Tibial nerve (tissue), 4 donors: ENCODE measurements at regions not wholly inside any gene's neighbourhood (a gene's known extent, or its start where the extent isn't known, plus 50 kb on each side); places are given as distances from the start of the nearest gene placed in this dataset.

Source experiments
- DNase-seq, 2 donors: peaks; one replicate each; pipeline ENCODE4 v3.0.0-alpha.2; 2019; ENCODE audit warnings: low spot score in 2 of 2
- H3K27ac ChIP-seq, 4 donors: fragments of 200-600 bp; sonication (generic) in 3 of 4; one replicate each; pipeline ENCODE4 v1.5.1; 2017 to 2019; ENCODE audit warnings: mild to moderate bottlenecking in 1 of 4
- H3K27me3 ChIP-seq, 2 donors: fragments of 200-600 bp; sonication (generic) in 1 of 2; one replicate each; pipeline versions ENCODE4 v1.5.1 to v1.6.0; 2017 to 2019
- H3K36me3 ChIP-seq, 3 donors: fragments of 200-600 bp; sonication (generic); one replicate each; pipeline ENCODE4 v1.5.1; 2018 to 2019
- H3K4me1 ChIP-seq, 4 donors: fragments of 200-600 bp; sonication (generic) in 3 of 4; one replicate each; pipeline ENCODE4 v1.5.1; 2017 to 2019
- H3K4me3 ChIP-seq, 4 donors: fragments of 200-600 bp; sonication (generic) in 3 of 4; one replicate each; pipeline ENCODE4 v1.5.1; 2017 to 2019; ENCODE audit warnings: mild to moderate bottlenecking in 1 of 4, moderate library complexity in 1 of 4
- H3K9me3 ChIP-seq, 4 donors: fragments of 200-600 bp; sonication (generic) in 3 of 4; one replicate each; pipeline ENCODE4 v1.5.1; 2017 to 2019
- EP300 ChIP-seq, 2 donors: sonication (generic); formaldehyde crosslinking; IDR thresholded peaks; one replicate each; pipeline ENCODE4 v1.6.1; 2017; ENCODE audit warnings: antibody characterized with exemption in 2 of 2, mild to moderate bottlenecking in 1 of 2
- POLR2A ChIP-seq, 2 donors: fragments of 450-650 bp; IDR thresholded peaks; one replicate each; pipeline ENCODE4 v1.6.1; 2017; ENCODE audit warnings: antibody characterized with exemption in 2 of 2, mild to moderate bottlenecking in 2 of 2, moderate library complexity in 2 of 2
- WGBS, 2 donors: methylation state at CpG; one replicate each; pipeline ENCODE4 v1.1.5; 2018; 5-methylcytosine and 5-hydroxymethylcytosine counted together
- TF ChIP-seq, protein P1 (sequence below), 5 experiments: fragments of 200-600 bp in 3 of 5; fragments of 450-650 bp in 2 of 5; sonication (generic) in 3 of 5; IDR thresholded peaks; one replicate each; pipeline ENCODE4 v1.5.1; 2016 to 2019; ENCODE audit warnings: antibody characterized with exemption in 5 of 5, mild to moderate bottlenecking in 3 of 5, moderate library complexity in 2 of 5

GRCh38 chr4:111641813-111642579 lies 503.3 kb upstream of the FAM241A start:
- Histone ChIP-seq H3K9me3 (no peaks in the 10 kb centered on the region), H3K27ac (no peak overlapping the region), H3K27me3 (no peaks in the 10 kb centered on the region), H3K4me1 (peaks cover 0 to 11% (median 0%) of the 10 kb centered on the region in 4 donors), H3K4me3 (no peak overlapping the region), H3K36me3 (no peaks in the 10 kb centered on the region)
- TF ChIP-seq, protein P1, sequence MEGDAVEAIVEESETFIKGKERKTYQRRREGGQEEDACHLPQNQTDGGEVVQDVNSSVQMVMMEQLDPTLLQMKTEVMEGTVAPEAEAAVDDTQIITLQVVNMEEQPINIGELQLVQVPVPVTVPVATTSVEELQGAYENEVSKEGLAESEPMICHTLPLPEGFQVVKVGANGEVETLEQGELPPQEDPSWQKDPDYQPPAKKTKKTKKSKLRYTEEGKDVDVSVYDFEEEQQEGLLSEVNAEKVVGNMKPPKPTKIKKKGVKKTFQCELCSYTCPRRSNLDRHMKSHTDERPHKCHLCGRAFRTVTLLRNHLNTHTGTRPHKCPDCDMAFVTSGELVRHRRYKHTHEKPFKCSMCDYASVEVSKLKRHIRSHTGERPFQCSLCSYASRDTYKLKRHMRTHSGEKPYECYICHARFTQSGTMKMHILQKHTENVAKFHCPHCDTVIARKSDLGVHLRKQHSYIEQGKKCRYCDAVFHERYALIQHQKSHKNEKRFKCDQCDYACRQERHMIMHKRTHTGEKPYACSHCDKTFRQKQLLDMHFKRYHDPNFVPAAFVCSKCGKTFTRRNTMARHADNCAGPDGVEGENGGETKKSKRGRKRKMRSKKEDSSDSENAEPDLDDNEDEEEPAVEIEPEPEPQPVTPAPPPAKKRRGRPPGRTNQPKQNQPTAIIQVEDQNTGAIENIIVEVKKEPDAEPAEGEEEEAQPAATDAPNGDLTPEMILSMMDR (IDR thresholded peaks at IDR 0.05) = peak; percentile 55 to 82 (median 79)
- TF ChIP-seq EP300 (IDR thresholded peaks at IDR 0.05) = peak in 1 of 2 donors; percentile 25
- no peak for TF ChIP-seq POLR2A (IDR thresholded peaks at IDR 0.05)
- DNase-seq = peak in 1 of 2 donors; percentile 60
- 39 to 40% methylated on average over 9 of the region's 9 CpGs for WGBS, 2 donors

GRCh38 chr4:111648056-111648455 lies 497.2 kb upstream of the FAM241A start:
- Histone ChIP-seq H3K9me3 (no peaks in the 10 kb centered on the region), H3K36me3 (no peaks in the 10 kb centered on the region), H3K27ac (no peak overlapping the region), H3K4me1 (no peaks in the 10 kb centered on the region), H3K27me3 (no peaks in the 10 kb centered on the region), H3K4me3 (no peak overlapping the region)
- DNase-seq = no peak
- TF ChIP-seq POLR2A (IDR thresholded peaks at IDR 0.05) (no peak), EP300 (IDR thresholded peaks at IDR 0.05) (no peak)
- TF ChIP-seq, protein P1 (IDR thresholded peaks at IDR 0.05) = no peak
- WGBS, 2 donors = 67 to 70% methylated on average over 5 of the region's 5 CpGs

DNA sequence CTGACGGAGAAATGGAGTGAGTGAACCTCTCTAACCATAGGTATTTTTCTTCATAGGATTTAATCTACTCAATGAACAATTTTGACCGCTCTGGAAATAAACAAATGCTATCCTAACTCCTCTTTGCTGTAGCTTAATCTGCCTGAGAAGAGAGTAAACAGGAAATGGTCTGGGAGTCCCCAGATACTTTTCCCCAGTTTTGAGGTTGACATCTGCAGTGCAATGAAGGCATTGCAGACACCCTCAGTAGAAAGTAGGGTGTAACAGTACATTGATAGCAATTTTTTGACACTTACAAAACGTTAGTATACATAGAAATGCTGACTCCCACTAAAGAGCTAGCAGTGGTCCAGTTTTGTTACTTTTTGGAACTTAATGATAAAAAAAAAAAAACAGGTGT lies 495.9 kb upstream of the FAM241A start:
- H3K9me3 ChIP-seq = no peaks in the 10 kb centered on the region
- no peak overlapping the region for H3K27ac ChIP-seq
- H3K36me3 ChIP-seq = no peaks in the 10 kb centered on the region
- DNase-seq = no peak
- WGBS, 2 donors = 60 to 74% methylated on average over 3 of the region's 3 CpGs
- H3K4me3 ChIP-seq = no peak overlapping the region
- no peaks in the 10 kb centered on the region for H3K27me3 ChIP-seq
- H3K4me1 ChIP-seq = no peaks in the 10 kb centered on the region
- TF ChIP-seq, protein P1 (IDR thresholded peaks at IDR 0.05) = no peak
- no peak for TF ChIP-seq POLR2A (IDR thresholded peaks at IDR 0.05)
- TF ChIP-seq EP300 (IDR thresholded peaks at IDR 0.05) = no peak

- Histone ChIP-seq H3K9me3 (no peaks in the 10 kb centered on the region), H3K27ac (no peak overlapping the region), H3K36me3 (no peaks in the 10 kb centered on the region), H3K27me3 (no peaks in the 10 kb centered on the region), H3K4me3 (no peak overlapping the region), H3K4me1 (no peaks in the 10 kb centered on the region)
- no peak for TF ChIP-seq EP300 (IDR thresholded peaks at IDR 0.05)
- TF ChIP-seq, protein P1 (IDR thresholded peaks at IDR 0.05) = no peak
- TF ChIP-seq POLR2A (IDR thresholded peaks at IDR 0.05) = no peak
- WGBS, 2 donors = 76 to 78% methylated on average over 3 of the region's 3 CpGs
- DNase-seq = no peak
These were observed 495.1 kb upstream of the FAM241A start for GRCh38 chr4:111650146-111650545.

GRCh38 chr4:111650674-111651086 lies 494.6 kb upstream of the FAM241A start:
- 85 to 95% methylated on average over 1 of the region's 1 CpG for WGBS, 2 donors
- Histone ChIP-seq H3K27me3 (no peaks in the 10 kb centered on the region), H3K27ac (no peak overlapping the region), H3K4me3 (no peak overlapping the region), H3K9me3 (no peaks in the 10 kb centered on the region), H3K4me1 (no peaks in the 10 kb centered on the region), H3K36me3 (no peaks in the 10 kb centered on the region)
- no peak for TF ChIP-seq EP300 (IDR thresholded peaks at IDR 0.05)
- TF ChIP-seq, protein P1 (IDR thresholded peaks at IDR 0.05) = no peak
- TF ChIP-seq POLR2A (IDR thresholded peaks at IDR 0.05) = no peak
- DNase-seq = no peak
